CD14-positive monocyte (primary cell): ENCODE measurements at regions not wholly inside any gene's neighbourhood (a gene's known extent, or its start where the extent isn't known, plus 50 kb on each side); places are given as distances from the start of the nearest gene placed in this dataset.
A peak's percentile ranks its signal among the peaks of the same experiment; 100 is the strongest.

Experiments
- DNase-seq, 3 donors: peaks; one replicate each; pipeline ENCODE4 v3.0.0-alpha.2; 2011 to 2022
- H2AFZ ChIP-seq: 2 replicates; pipeline ENCODE4 v1.6.0; 2012; ENCODE audit warnings: mild to moderate bottlenecking, low read depth, low read length, inconsistent platforms; ENCODE audit not compliant: insufficient read depth, poor library complexity, severe bottlenecking
- H3K27ac ChIP-seq, 2 donors: 1 replicate in 1 of 2; 2 replicates in 1 of 2; pipeline ENCODE4 v1.5.1; 2012 to 2013; ENCODE audit warnings: low read length in 2 of 2, control low read depth in 1 of 2, inconsistent platforms in 1 of 2, low read depth in 1 of 2, mild to moderate bottlenecking in 1 of 2
- H3K27me3 ChIP-seq, 2 donors: one replicate each; pipeline versions ENCODE4 v1.6.0 to v1.6.1; 2011 to 2013; ENCODE audit warnings: low read length in 2 of 2; ENCODE audit not compliant: control insufficient read depth in 2 of 2, insufficient read depth in 2 of 2
- H3K36me3 ChIP-seq, 2 donors: replicated peaks in 1 of 2; 1 replicate in 1 of 2; 2 replicates in 1 of 2; pipeline versions ENCODE4 v1.5.1 to v1.6.1; 2012 to 2013; ENCODE audit warnings: low read length in 2 of 2, control low read depth in 1 of 2, inconsistent platforms in 1 of 2, mild to moderate bottlenecking in 1 of 2; ENCODE audit not compliant: insufficient read depth in 2 of 2, control insufficient read depth in 1 of 2
- H3K4me1 ChIP-seq, 2 donors: 1 replicate in 1 of 2; 2 replicates in 1 of 2; pipeline versions ENCODE4 v1.5.1 to v1.6.1; 2012 to 2013; ENCODE audit warnings: low read length in 2 of 2, control low read depth in 1 of 2, inconsistent platforms in 1 of 2, mild to moderate bottlenecking in 1 of 2, moderate library complexity in 1 of 2; ENCODE audit not compliant: insufficient read depth in 2 of 2, control insufficient read depth in 1 of 2
- H3K4me2 ChIP-seq: replicated peaks from 2 replicates; pipeline ENCODE3; 2012; ENCODE audit warnings: low read length, moderate library complexity, mild to moderate bottlenecking; ENCODE audit not compliant: poor library complexity, severe bottlenecking; ENCODE audit errors: extremely low read depth
- H3K4me3 ChIP-seq, 3 experiments: fragments of 200-600 bp in 1 of 3; sonication (generic) in 1 of 3; replicated peaks in 1 of 3; 1 replicate in 2 of 3; 2 replicates in 1 of 3; pipeline ENCODE4 v1.5.1; 2011 to 2013; ENCODE audit warnings: low read length in 3 of 3, mild to moderate bottlenecking in 3 of 3, control low read depth in 2 of 3, low read depth in 2 of 3, inconsistent platforms in 1 of 3, moderate library complexity in 1 of 3
- H3K79me2 ChIP-seq: 2 replicates; pipeline ENCODE4 v1.6.0; 2012; ENCODE audit warnings: mild to moderate bottlenecking, control low read depth, inconsistent platforms, low read length, moderate library complexity; ENCODE audit not compliant: insufficient read depth
- H3K9ac ChIP-seq: 2 replicates; pipeline ENCODE4 v1.6.0; 2017; ENCODE audit warnings: low read length, mild to moderate bottlenecking; ENCODE audit not compliant: insufficient read depth, poor library complexity, severe bottlenecking
- H3K9me3 ChIP-seq, 2 donors: replicated peaks in 1 of 2; 1 replicate in 1 of 2; 2 replicates in 1 of 2; pipeline versions ENCODE4 v1.5.1 to v1.6.1; 2012 to 2013; ENCODE audit warnings: low read length in 2 of 2, control low read depth in 1 of 2; ENCODE audit not compliant: control insufficient read depth in 1 of 2, insufficient read depth in 1 of 2
- H4K20me1 ChIP-seq: 2 replicates; pipeline ENCODE4 v1.6.0; 2012; ENCODE audit warnings: mild to moderate bottlenecking, low read length, control low read depth, moderate library complexity; ENCODE audit not compliant: insufficient read depth
- H3K27ac Mint-ChIP-seq, 7 donors: one replicate each; pipeline ENCODE4 v1.8.0; 2020; ENCODE audit warnings: mild to moderate bottlenecking in 7 of 7, mixed read lengths in 7 of 7, moderate library complexity in 6 of 7, inconsistent platforms in 2 of 7
- H3K27me3 Mint-ChIP-seq, 3 donors: one replicate each; pipeline ENCODE4 v1.8.0; 2021 to 2022; ENCODE audit warnings: low read depth in 3 of 3, mild to moderate bottlenecking in 3 of 3, mixed read lengths in 3 of 3, moderate library complexity in 3 of 3, inconsistent platforms in 1 of 3
- H3K36me3 Mint-ChIP-seq, 2 donors: one replicate each; pipeline ENCODE4 v1.8.0; 2020; ENCODE audit warnings: mixed read lengths in 2 of 2, inconsistent platforms in 1 of 2, mild to moderate bottlenecking in 1 of 2
- H3K4me1 Mint-ChIP-seq: one replicate; pipeline ENCODE4 v1.8.0; 2020; ENCODE audit warnings: mild to moderate bottlenecking, mixed read lengths
- H3K4me3 Mint-ChIP-seq, 2 donors: one replicate each; pipeline ENCODE4 v1.8.0; 2020; ENCODE audit warnings: mild to moderate bottlenecking in 2 of 2, mixed read lengths in 2 of 2, moderate library complexity in 1 of 2
- H3K9me3 Mint-ChIP-seq, 7 donors: one replicate each; pipeline ENCODE4 v1.8.0; 2020 to 2022; ENCODE audit warnings: mixed read lengths in 7 of 7, mild to moderate bottlenecking in 6 of 7, moderate library complexity in 6 of 7, inconsistent platforms in 2 of 7
- CTCF ChIP-seq: fragments of 200-600 bp; IDR thresholded peaks from one replicate; pipeline ENCODE4 v1.8.0; 2022; ENCODE audit warnings: antibody characterized with exemption, mild to moderate bottlenecking
- WGBS: methylation state at CpG from one replicate; pipeline ENCODE4 v1.1.5; 2013; ENCODE audit warnings: missing lambda C conversion rate; ENCODE audit not compliant: insufficient coverage; 5-methylcytosine and 5-hydroxymethylcytosine counted together
- intact Hi-C, 2 donors: fragments of 100-400 bp; cut with micrococcal nuclease; formaldehyde crosslinking; loops; one replicate each; pipeline versions ENCODE4 v1.15.0 to v1.15.1; 2023

- Histone ChIP-seq H3K9me3 (no peaks in the 10 kb centered on the region), H3K79me2 (no peaks in the 10 kb centered on the region), H2AFZ (no peak overlapping the region), H3K27ac (no peak overlapping the region), H3K36me3 (no peaks in the 10 kb centered on the region), H3K9ac (no peak overlapping the region), H3K4me1 (no peaks in the 10 kb centered on the region), H3K27me3 (peaks cover 0 to 19% of the 10 kb centered on the region in 2 donors), H4K20me1 (no peaks in the 10 kb centered on the region), H3K4me3 (no peak overlapping the region), H3K4me2 (no peak overlapping the region)
- Mint-ChIP-seq H3K4me1 (peaks cover 3% of the 10 kb centered on the region), H3K27me3 (peaks cover 20 to 41% (median 35%) of the 10 kb centered on the region in 3 donors), H3K27ac (no peak overlapping the region), H3K9me3 (peaks cover 0 to 2% (median 0%) of the 10 kb centered on the region in 7 donors), H3K4me3 (no peak overlapping the region), H3K36me3 (no peaks in the 10 kb centered on the region)
- no peak for TF ChIP-seq CTCF
- intact Hi-C loops = loop anchor here in 1 of 2 donors (10.0 kb wide), 2 partner anchors 391 to 521 kb away; no protein-coding TSS in a partner anchor
- 90% methylated on average over 2 of the region's 3 CpGs for WGBS
- no peak for DNase-seq
Observed at GRCh38 chr15:97903560-97903959, 56.9 kb upstream of the ARRDC4 start.

DNA sequence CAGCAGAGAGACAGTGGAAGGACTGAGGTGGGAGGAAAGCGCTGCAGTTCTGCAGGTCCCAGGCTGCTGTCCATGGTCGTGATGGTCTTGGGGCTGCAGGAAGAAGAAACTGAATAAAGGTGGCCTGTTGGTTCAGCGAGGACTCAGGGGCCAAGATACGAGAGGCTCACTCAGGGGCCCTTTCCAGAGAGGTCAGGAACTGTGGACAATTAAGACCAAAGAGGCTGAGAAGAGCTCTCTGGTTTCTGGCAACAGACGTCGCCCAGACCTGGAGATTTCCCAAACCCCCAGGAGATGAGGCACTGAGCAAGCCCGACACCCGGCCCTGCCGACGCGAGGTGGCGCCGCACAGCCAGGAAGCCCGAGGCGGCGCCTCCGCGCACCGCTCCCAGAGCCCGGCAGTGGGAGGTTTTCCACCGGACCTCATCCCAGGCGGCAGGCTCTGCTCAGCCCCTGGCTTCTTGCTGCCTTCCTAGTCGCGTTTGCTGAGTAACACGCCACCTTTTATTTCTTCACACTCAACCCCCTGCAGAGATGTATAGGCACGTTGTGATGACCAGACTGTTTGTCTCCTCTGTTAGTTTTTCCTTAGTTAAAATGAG, 56.4 kb upstream of the ARRDC4 start:
- H3K4me2 ChIP-seq = no peak overlapping the region
- peaks cover 3% of the 10 kb centered on the region for H3K4me1 Mint-ChIP-seq
- peaks cover 0 to 19% of the 10 kb centered on the region in 2 donors for H3K27me3 ChIP-seq
- H3K36me3 Mint-ChIP-seq = no peaks in the 10 kb centered on the region
- H3K4me3 ChIP-seq = no peak overlapping the region
- no peak overlapping the region for H3K9ac ChIP-seq
- H3K4me3 Mint-ChIP-seq = peak overlapping the region in 1 of 2 donors; percentile 26
- TF ChIP-seq CTCF = peak; percentile 10
- H3K27ac Mint-ChIP-seq = no peak overlapping the region
- WGBS = 2% methylated on average over 22 of the region's 26 CpGs
- DNase-seq = peak in 2 of 3 donors; percentile 4 to 12
- peaks cover 0 to 2% (median 0%) of the 10 kb centered on the region in 7 donors for H3K9me3 Mint-ChIP-seq
- no peaks in the 10 kb centered on the region for H3K79me2 ChIP-seq
- no peaks in the 10 kb centered on the region for H4K20me1 ChIP-seq
- no peak overlapping the region for H3K27ac ChIP-seq
- H3K27me3 Mint-ChIP-seq = peaks cover 20 to 41% (median 35%) of the 10 kb centered on the region in 3 donors
- no peaks in the 10 kb centered on the region for H3K9me3 ChIP-seq
- peak overlapping the region; percentile 35 for H2AFZ ChIP-seq
- no peaks in the 10 kb centered on the region for H3K4me1 ChIP-seq
- intact Hi-C loops = loop anchor here in 1 of 2 donors (10.0 kb wide), 2 partner anchors 391 to 521 kb away; no protein-coding TSS in a partner anchor
- no peaks in the 10 kb centered on the region for H3K36me3 ChIP-seq
